ENCODE measurements at regions not wholly inside any gene's neighbourhood (a gene's known extent, or its start where the extent isn't known, plus 50 kb on each side); places are given as distances from the start of the nearest gene placed in this dataset.

DNA sequence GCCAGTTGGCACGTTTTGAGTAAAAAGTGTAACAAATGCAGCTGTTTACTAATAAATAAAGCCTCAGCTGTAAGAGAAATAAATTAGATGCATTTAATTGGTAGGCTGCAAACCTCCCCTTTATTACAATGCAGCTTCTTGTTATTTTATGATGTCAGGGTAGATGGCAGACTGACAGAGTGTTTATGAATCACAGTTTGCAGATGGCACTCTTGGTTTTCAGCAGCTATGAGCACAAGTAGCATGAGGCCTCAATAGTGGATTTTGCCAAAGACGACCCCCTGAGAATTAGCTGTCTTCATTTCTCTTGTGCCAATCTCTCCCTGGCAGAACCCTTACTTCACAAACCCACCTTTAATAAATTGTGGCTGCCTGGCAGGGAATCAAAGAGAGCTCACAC is 161.2 kb upstream of the C1orf87 start:
- no peaks in the 10 kb centered on the region for H3K27me3 ChIP-seq (ENCODE audit: low read length)
- TF ChIP-seq, protein P1, sequence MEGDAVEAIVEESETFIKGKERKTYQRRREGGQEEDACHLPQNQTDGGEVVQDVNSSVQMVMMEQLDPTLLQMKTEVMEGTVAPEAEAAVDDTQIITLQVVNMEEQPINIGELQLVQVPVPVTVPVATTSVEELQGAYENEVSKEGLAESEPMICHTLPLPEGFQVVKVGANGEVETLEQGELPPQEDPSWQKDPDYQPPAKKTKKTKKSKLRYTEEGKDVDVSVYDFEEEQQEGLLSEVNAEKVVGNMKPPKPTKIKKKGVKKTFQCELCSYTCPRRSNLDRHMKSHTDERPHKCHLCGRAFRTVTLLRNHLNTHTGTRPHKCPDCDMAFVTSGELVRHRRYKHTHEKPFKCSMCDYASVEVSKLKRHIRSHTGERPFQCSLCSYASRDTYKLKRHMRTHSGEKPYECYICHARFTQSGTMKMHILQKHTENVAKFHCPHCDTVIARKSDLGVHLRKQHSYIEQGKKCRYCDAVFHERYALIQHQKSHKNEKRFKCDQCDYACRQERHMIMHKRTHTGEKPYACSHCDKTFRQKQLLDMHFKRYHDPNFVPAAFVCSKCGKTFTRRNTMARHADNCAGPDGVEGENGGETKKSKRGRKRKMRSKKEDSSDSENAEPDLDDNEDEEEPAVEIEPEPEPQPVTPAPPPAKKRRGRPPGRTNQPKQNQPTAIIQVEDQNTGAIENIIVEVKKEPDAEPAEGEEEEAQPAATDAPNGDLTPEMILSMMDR (IDR thresholded peaks at IDR 0.05; ENCODE audit: insufficient read depth, low read length, poor library complexity, severe bottlenecking) = no peak
- no peak for TF ChIP-seq EZH2phosphoT487 (conservative IDR thresholded peaks at IDR 0.05; ENCODE audit: low read length)
- no peak overlapping the region for H3K4me3 ChIP-seq (ENCODE audit: insufficient read depth, low read length, poor library complexity, severe bottlenecking)
- H3K9me2 ChIP-seq (replicated peaks; ENCODE audit: insufficient read depth, low read length) = no peaks in the 10 kb centered on the region
- H2AFZ ChIP-seq (ENCODE audit: low read depth, low read length, severe bottlenecking) = no peak overlapping the region
- H3K9me3 ChIP-seq (ENCODE audit: insufficient read depth, low read length) = no peaks in the 10 kb centered on the region
- H3K4me2 ChIP-seq (ENCODE audit: low read depth, low read length, poor library complexity, severe bottlenecking) = no peak overlapping the region
- no peak overlapping the region for H3K27ac ChIP-seq (ENCODE audit: low read depth, low read length)
- H3F3A ChIP-seq (ENCODE audit: insufficient read depth) = no peaks in the 10 kb centered on the region
- no peaks in the 10 kb centered on the region for H3K79me2 ChIP-seq (ENCODE audit: insufficient read depth, low read length)
- no peak overlapping the region for H3K9ac ChIP-seq (ENCODE audit: low read length)
- H3K36me3 ChIP-seq (ENCODE audit: low read length) = no peaks in the 10 kb centered on the region
- H4K20me1 ChIP-seq (ENCODE audit: low read depth, low read length) = no peaks in the 10 kb centered on the region

DNA sequence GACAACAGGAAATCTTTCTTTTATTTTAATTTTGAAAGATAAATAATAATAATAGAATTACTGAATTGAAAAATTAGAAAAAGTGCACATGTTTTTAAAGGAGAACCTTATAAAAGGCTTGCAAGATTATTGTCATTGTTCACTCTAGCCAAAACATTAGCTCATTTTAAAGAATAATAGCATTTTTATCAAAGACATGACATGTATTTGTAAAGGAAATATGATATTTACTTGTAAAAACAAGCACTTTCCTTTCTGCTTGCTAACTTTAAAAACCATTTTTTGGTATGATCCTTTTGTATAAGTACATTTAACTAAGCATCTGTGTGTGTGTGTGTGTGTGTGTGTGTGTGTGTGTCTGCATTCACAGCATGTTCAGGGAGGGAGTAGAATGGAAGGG is 156.3 kb upstream of the C1orf87 start:
- Histone ChIP-seq H2AFZ (ENCODE audit: low read depth, low read length, severe bottlenecking) (no peak overlapping the region), H3K9ac (ENCODE audit: low read length) (no peak overlapping the region), H4K20me1 (ENCODE audit: low read depth, low read length) (no peaks in the 10 kb centered on the region), H3K4me3 (ENCODE audit: insufficient read depth, low read length, poor library complexity, severe bottlenecking) (no peak overlapping the region), H3K4me2 (ENCODE audit: low read depth, low read length, poor library complexity, severe bottlenecking) (no peak overlapping the region), H3K27ac (ENCODE audit: low read depth, low read length) (no peak overlapping the region), H3K27me3 (ENCODE audit: low read length) (no peaks in the 10 kb centered on the region), H3K9me2 (replicated peaks; ENCODE audit: insufficient read depth, low read length) (no peaks in the 10 kb centered on the region), H3F3A (ENCODE audit: insufficient read depth) (no peaks in the 10 kb centered on the region), H3K36me3 (ENCODE audit: low read length) (no peaks in the 10 kb centered on the region), H3K79me2 (ENCODE audit: insufficient read depth, low read length) (no peaks in the 10 kb centered on the region), H3K9me3 (ENCODE audit: insufficient read depth, low read length) (no peaks in the 10 kb centered on the region)
- no peak for TF ChIP-seq EZH2phosphoT487 (conservative IDR thresholded peaks at IDR 0.05; ENCODE audit: low read length)
- TF ChIP-seq, protein P1 (IDR thresholded peaks at IDR 0.05; ENCODE audit: insufficient read depth, low read length, poor library complexity, severe bottlenecking) = no peak

DNA sequence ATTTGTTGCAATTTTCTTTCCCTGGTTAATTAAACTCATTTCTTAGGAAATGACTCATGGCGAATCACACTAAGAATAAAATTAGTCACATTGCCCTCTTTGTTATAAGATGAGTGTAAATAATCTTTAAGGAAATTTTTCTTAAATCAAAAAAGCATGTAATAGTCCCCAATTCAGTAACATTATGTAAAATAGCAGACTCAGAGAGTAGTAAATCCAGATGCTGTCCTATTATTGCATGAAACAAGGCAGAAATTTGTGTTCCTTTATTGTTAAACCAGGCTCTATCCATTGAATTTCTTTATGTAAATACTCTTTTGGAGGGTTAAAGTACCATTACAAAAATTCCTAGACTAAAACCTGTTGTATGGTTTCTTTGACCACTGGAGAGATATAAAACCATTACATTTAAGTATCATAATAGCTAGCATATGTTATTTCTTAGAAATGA is 154.5 kb upstream of the C1orf87 start:
- Histone ChIP-seq H3K9ac (ENCODE audit: low read length) (no peak overlapping the region), H2AFZ (ENCODE audit: low read depth, low read length, severe bottlenecking) (no peak overlapping the region), H3K36me3 (ENCODE audit: low read length) (no peaks in the 10 kb centered on the region), H3K4me2 (ENCODE audit: low read depth, low read length, poor library complexity, severe bottlenecking) (no peak overlapping the region), H3K27me3 (ENCODE audit: low read length) (no peaks in the 10 kb centered on the region), H3K4me3 (ENCODE audit: insufficient read depth, low read length, poor library complexity, severe bottlenecking) (no peak overlapping the region), H4K20me1 (ENCODE audit: low read depth, low read length) (no peaks in the 10 kb centered on the region), H3K9me2 (replicated peaks; ENCODE audit: insufficient read depth, low read length) (no peaks in the 10 kb centered on the region), H3K27ac (ENCODE audit: low read depth, low read length) (no peak overlapping the region), H3F3A (ENCODE audit: insufficient read depth) (no peaks in the 10 kb centered on the region), H3K9me3 (ENCODE audit: insufficient read depth, low read length) (no peaks in the 10 kb centered on the region), H3K79me2 (ENCODE audit: insufficient read depth, low read length) (no peaks in the 10 kb centered on the region)
- TF ChIP-seq, protein P1 (IDR thresholded peaks at IDR 0.05; ENCODE audit: insufficient read depth, low read length, poor library complexity, severe bottlenecking) = no peak
- no peak for TF ChIP-seq EZH2phosphoT487 (conservative IDR thresholded peaks at IDR 0.05; ENCODE audit: low read length)

All from SU-DHL-6 (cell line).